GM18502 (cell line): ENCODE measurements at regions not wholly inside any gene's neighbourhood (a gene's known extent, or its start where the extent isn't known, plus 50 kb on each side); places are given as distances from the start of the nearest gene placed in this dataset.

Source experiments
- ATAC-seq: cut with Tn5 transposase; IDR thresholded peaks from one replicate; pipeline ENCODE4 v1.9.1; 2021; ENCODE audit warnings: mild to moderate bottlenecking; ENCODE audit not compliant: unreplicated experiment, poor library complexity

GRCh38 chr13:31050486-31051400 is 111.0 kb downstream of the HSPH1 start:
- ATAC-seq = no peak

- ATAC-seq = no peak
These were observed 111.9 kb downstream of the HSPH1 start for GRCh38 chr13:31049833-31050232.

- ATAC-seq = no peak
These were observed 112.6 kb downstream of the HSPH1 start for GRCh38 chr13:31049083-31049482.

GRCh38 chr13:31048521-31048920 is 113.2 kb downstream of the HSPH1 start:
- no peak for ATAC-seq

- no peak for ATAC-seq
These were observed 114.3 kb downstream of the TEX26 start for GRCh38 chr13:31046711-31047279.

GRCh38 chr13:31045286-31046081 is 113.0 kb downstream of the TEX26 start:
- ATAC-seq = peak; percentile 60

GRCh38 chr13:31044364-31045285 is 112.2 kb downstream of the TEX26 start:
- ATAC-seq = peak; percentile 79

GRCh38 chr13:31043957-31044356 is 111.5 kb downstream of the TEX26 start:
- no peak for ATAC-seq

GRCh38 chr13:31042481-31043165 is 110.2 kb downstream of the TEX26 start:
- ATAC-seq = no peak

- ATAC-seq = no peak
These were observed 109.6 kb downstream of the TEX26 start for GRCh38 chr13:31042049-31042448.

- ATAC-seq = peak; percentile 85
These were observed 106.5 kb downstream of the TEX26 start for GRCh38 chr13:31038834-31039552.

GRCh38 chr13:31037874-31038500 is 105.5 kb downstream of the TEX26 start:
- ATAC-seq = no peak

- no peak for ATAC-seq
These were observed 104.6 kb downstream of the TEX26 start for GRCh38 chr13:31036731-31037695.

GRCh38 chr13:31035185-31035965 is 102.9 kb downstream of the TEX26 start:
- no peak for ATAC-seq

- ATAC-seq = no peak
These were observed 100.2 kb downstream of the TEX26 start for GRCh38 chr13:31032528-31033113.

GRCh38 chr13:31031482-31031881 is 99.0 kb downstream of the TEX26 start:
- ATAC-seq = no peak
